ENCODE measurements at regions not wholly inside any gene's neighbourhood (a gene's known extent, or its start where the extent isn't known, plus 50 kb on each side); places are given as distances from the start of the nearest gene placed in this dataset.

GRCh38 chr5:106768392-106768791 lies 902.3 kb downstream of the EFNA5 start:
- no peak for DNase-seq

GRCh38 chr5:106766916-106767315 lies 903.8 kb downstream of the EFNA5 start:
- no peak for DNase-seq

- no peak for DNase-seq
Observed at GRCh38 chr5:106759581-106759980, 911.2 kb downstream of the EFNA5 start.

GRCh38 chr5:106759152-106759551 lies 911.6 kb downstream of the EFNA5 start:
- no peak for DNase-seq

- no peak for DNase-seq
Observed at GRCh38 chr5:106757672-106758071, 913.1 kb downstream of the EFNA5 start.

GRCh38 chr5:106755789-106756188 lies 914.9 kb downstream of the EFNA5 start:
- DNase-seq = no peak

GRCh38 chr5:106755066-106755465 lies 915.7 kb downstream of the EFNA5 start:
- DNase-seq = no peak

GRCh38 chr5:106749826-106750225 lies 920.9 kb downstream of the EFNA5 start:
- no peak for DNase-seq

GRCh38 chr5:106739127-106739526 lies 931.6 kb downstream of the EFNA5 start:
- no peak for DNase-seq

GRCh38 chr5:106737111-106737510 lies 933.6 kb downstream of the EFNA5 start:
- no peak for DNase-seq

- DNase-seq = no peak
Observed at GRCh38 chr5:106732624-106733023, 938.1 kb downstream of the EFNA5 start.

GRCh38 chr5:106730912-106731311 lies 939.8 kb downstream of the EFNA5 start:
- no peak for DNase-seq

- no peak for DNase-seq
Observed at GRCh38 chr5:106730506-106730905, 940.2 kb downstream of the EFNA5 start.

- no peak for DNase-seq
Observed at GRCh38 chr5:106728208-106728607, 942.5 kb downstream of the EFNA5 start.

GRCh38 chr5:106727071-106727470 lies 943.7 kb downstream of the EFNA5 start:
- DNase-seq = no peak

GRCh38 chr5:106720367-106720766 lies 950.4 kb downstream of the EFNA5 start:
- no peak for DNase-seq

- DNase-seq = no peak
Observed at GRCh38 chr5:106699796-106700195, 970.9 kb downstream of the EFNA5 start.

GRCh38 chr5:106699198-106699597 lies 971.5 kb downstream of the EFNA5 start:
- DNase-seq = no peak

GRCh38 chr5:106698169-106698568 lies 972.6 kb downstream of the EFNA5 start:
- DNase-seq = no peak

- DNase-seq = no peak
Observed at GRCh38 chr5:106691701-106692100, 979.0 kb downstream of the EFNA5 start.

GRCh38 chr5:106690585-106690984 lies 980.2 kb downstream of the EFNA5 start:
- no peak for DNase-seq

- no peak for DNase-seq
Observed at GRCh38 chr5:106680330-106680729, 990.4 kb downstream of the EFNA5 start.

GRCh38 chr5:106677057-106677456 lies 993.7 kb downstream of the EFNA5 start:
- no peak for DNase-seq

- no peak for DNase-seq
Observed at GRCh38 chr5:106675687-106676086, 995.0 kb downstream of the EFNA5 start.

- no peak for DNase-seq
Observed at GRCh38 chr5:106673941-106674340, 996.8 kb downstream of the EFNA5 start.

- DNase-seq = no peak
Observed at GRCh38 chr5:106661866-106662265, 1008.9 kb downstream of the EFNA5 start.

Measured in activated gamma-delta T cell (primary cell).